GM06990 (cell line): ENCODE measurements at regions not wholly inside any gene's neighbourhood (a gene's known extent, or its start where the extent isn't known, plus 50 kb on each side); places are given as distances from the start of the nearest gene placed in this dataset.

ENCODE experiments used
- DNase-seq: peaks from one replicate; pipeline ENCODE4 v3.0.0-alpha.2; 2011; ENCODE audit not compliant: insufficient read length; ENCODE audit errors: extremely low read depth
- H3K27me3 ChIP-seq: replicated peaks from 2 replicates; pipeline ENCODE4 v1.6.0; 2011; ENCODE audit warnings: low read length; ENCODE audit not compliant: control insufficient read depth, insufficient read depth
- H3K36me3 ChIP-seq: 2 replicates; pipeline ENCODE4 v1.5.1; 2011; ENCODE audit warnings: low read length; ENCODE audit not compliant: control insufficient read depth, insufficient read depth
- H3K4me3 ChIP-seq: replicated peaks from 2 replicates; pipeline ENCODE4 v1.5.1; 2011; ENCODE audit warnings: low read depth, mild to moderate bottlenecking, control low read depth, low read length
- TF ChIP-seq, protein P1 (sequence below): IDR thresholded peaks from 2 replicates; pipeline ENCODE4 v1.5.1; 2011; ENCODE audit warnings: low read length, control low read depth, mild to moderate bottlenecking, inconsistent platforms; ENCODE audit not compliant: insufficient read depth, poor library complexity, severe bottlenecking

GRCh38 chr2:12588986-12589385, 127.8 kb upstream of the TRIB2 start:
- no peak overlapping the region for H3K4me3 ChIP-seq
- H3K36me3 ChIP-seq, result no peaks in the 10 kb centered on the region
- TF ChIP-seq, protein P1, sequence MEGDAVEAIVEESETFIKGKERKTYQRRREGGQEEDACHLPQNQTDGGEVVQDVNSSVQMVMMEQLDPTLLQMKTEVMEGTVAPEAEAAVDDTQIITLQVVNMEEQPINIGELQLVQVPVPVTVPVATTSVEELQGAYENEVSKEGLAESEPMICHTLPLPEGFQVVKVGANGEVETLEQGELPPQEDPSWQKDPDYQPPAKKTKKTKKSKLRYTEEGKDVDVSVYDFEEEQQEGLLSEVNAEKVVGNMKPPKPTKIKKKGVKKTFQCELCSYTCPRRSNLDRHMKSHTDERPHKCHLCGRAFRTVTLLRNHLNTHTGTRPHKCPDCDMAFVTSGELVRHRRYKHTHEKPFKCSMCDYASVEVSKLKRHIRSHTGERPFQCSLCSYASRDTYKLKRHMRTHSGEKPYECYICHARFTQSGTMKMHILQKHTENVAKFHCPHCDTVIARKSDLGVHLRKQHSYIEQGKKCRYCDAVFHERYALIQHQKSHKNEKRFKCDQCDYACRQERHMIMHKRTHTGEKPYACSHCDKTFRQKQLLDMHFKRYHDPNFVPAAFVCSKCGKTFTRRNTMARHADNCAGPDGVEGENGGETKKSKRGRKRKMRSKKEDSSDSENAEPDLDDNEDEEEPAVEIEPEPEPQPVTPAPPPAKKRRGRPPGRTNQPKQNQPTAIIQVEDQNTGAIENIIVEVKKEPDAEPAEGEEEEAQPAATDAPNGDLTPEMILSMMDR, result no peak
- no peaks in the 10 kb centered on the region for H3K27me3 ChIP-seq
- no peak for DNase-seq

DNA sequence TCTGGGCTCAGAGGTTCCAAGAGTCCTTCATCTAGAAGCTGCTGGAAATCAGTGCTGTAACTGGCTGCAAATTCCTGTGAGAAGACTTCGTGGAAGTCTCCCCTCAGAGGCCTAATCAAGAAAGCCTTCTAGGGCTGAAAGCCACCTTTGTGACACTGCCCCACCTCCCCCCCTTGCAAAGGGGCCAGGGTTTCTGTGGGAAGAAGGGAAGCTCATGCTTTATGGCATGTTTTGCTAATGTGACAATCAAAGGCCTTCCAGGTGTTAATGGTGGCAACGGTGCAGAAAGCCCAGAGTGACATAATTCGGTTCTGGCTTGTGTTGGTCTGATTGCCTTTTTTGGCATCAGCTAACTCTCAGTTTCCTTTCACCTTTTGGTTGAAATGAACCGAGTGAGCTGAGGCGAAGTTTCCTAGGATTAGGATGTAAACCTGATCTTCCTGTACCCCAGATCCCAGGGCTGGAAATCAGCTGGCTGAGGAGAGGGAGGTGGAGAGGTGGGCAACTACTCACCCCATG, 126.9 kb upstream of the TRIB2 start:
- TF ChIP-seq, protein P1, result no peak
- no peaks in the 10 kb centered on the region for H3K27me3 ChIP-seq
- peak; percentile 46 for DNase-seq
- no peaks in the 10 kb centered on the region for H3K36me3 ChIP-seq
- no peak overlapping the region for H3K4me3 ChIP-seq

GRCh38 chr2:12592296-12592695, 124.4 kb upstream of the TRIB2 start:
- H3K4me3 ChIP-seq, result no peak overlapping the region
- DNase-seq, result no peak
- TF ChIP-seq, protein P1, result no peak
- H3K27me3 ChIP-seq, result no peaks in the 10 kb centered on the region
- no peaks in the 10 kb centered on the region for H3K36me3 ChIP-seq

- Histone ChIP-seq H3K27me3 (no peaks in the 10 kb centered on the region), H3K36me3 (no peaks in the 10 kb centered on the region), H3K4me3 (no peak overlapping the region)
- TF ChIP-seq, protein P1, result no peak
- DNase-seq, result no peak
These were observed 122.1 kb upstream of the TRIB2 start for GRCh38 chr2:12594590-12594989.

- Histone ChIP-seq H3K36me3 (no peaks in the 10 kb centered on the region), H3K4me3 (no peak overlapping the region), H3K27me3 (no peaks in the 10 kb centered on the region)
- TF ChIP-seq, protein P1, result no peak
- no peak for DNase-seq
These were observed 120.0 kb upstream of the TRIB2 start for GRCh38 chr2:12596771-12597170.

DNA sequence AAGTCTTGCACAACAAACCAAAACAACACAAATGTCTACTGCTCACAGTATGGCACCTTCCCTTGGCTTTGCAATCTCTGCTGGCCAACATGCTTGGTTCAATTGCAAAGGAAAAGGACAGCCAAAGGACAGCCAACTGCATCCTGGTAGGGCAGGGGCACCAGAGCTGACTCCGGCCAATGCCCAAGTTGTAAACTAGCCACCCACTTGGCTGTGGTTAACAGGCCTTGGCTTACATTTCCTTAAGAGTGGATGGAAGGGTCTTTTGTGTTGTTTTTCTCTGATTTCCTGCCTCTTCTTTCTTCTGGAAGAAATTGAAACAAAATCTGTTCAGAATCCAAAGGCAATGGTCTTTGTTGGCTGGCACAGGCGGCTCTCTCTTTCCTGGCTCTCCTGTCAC, 119.1 kb upstream of the TRIB2 start:
- H3K4me3 ChIP-seq, result no peak overlapping the region
- TF ChIP-seq, protein P1, result no peak
- H3K36me3 ChIP-seq, result no peaks in the 10 kb centered on the region
- no peak for DNase-seq
- H3K27me3 ChIP-seq, result no peaks in the 10 kb centered on the region
